ENCODE measurements at regions not wholly inside any gene's neighbourhood (a gene's known extent, or its start where the extent isn't known, plus 50 kb on each side); places are given as distances from the start of the nearest gene placed in this dataset.
"Not testable (repeated sequence)": the region's sequence is repeated elsewhere in the genome, so short reads cannot be mapped to it uniquely, and the experiment has no call there.

- in situ Hi-C loops (cut with HindIII; ENCODE audit: low sequenced_read_pairs) = no loop called here
- TF ChIP-seq CTCF (IDR thresholded peaks at IDR 0.05; ENCODE audit: low read depth, low read length, missing control alignments) = no peak
- DNase-seq (ENCODE audit: low read depth) = no peak
Observed at GRCh38 chr20:53788253-53789022, 194.8 kb upstream of the ZNF217 start.

GRCh38 chr20:53787491-53787931, 193.9 kb upstream of the ZNF217 start:
- in situ Hi-C loops (cut with HindIII; ENCODE audit: low sequenced_read_pairs); H3K4me3 ChIP-seq (ENCODE audit: low read depth, low read length); DNase-seq (ENCODE audit: low read depth): not testable (repeated sequence)

More at GRCh38 chr20:53788253-53789022, 194.8 kb upstream of the ZNF217 start:
- no peak overlapping the region for H3K4me3 ChIP-seq (ENCODE audit: low read depth, low read length)

- no peak for TF ChIP-seq CTCF (IDR thresholded peaks at IDR 0.05; ENCODE audit: low read depth, low read length, missing control alignments)
- in situ Hi-C loops (cut with HindIII; ENCODE audit: low sequenced_read_pairs) = no loop called here
- H3K4me3 ChIP-seq (ENCODE audit: low read depth, low read length) = no peak overlapping the region
- DNase-seq (ENCODE audit: low read depth) = no peak
Observed at GRCh38 chr20:53786445-53787267, 193.0 kb upstream of the ZNF217 start.

- no peak overlapping the region for H3K4me3 ChIP-seq (ENCODE audit: low read depth, low read length)
- TF ChIP-seq CTCF (IDR thresholded peaks at IDR 0.05; ENCODE audit: low read depth, low read length, missing control alignments) = no peak
- in situ Hi-C loops (cut with HindIII; ENCODE audit: low sequenced_read_pairs) = no loop called here
- no peak for DNase-seq (ENCODE audit: low read depth)
Observed at GRCh38 chr20:53786071-53786444, 192.4 kb upstream of the ZNF217 start.

GRCh38 chr20:53785320-53785719, 191.7 kb upstream of the ZNF217 start:
- no peak for DNase-seq (ENCODE audit: low read depth)
- in situ Hi-C loops (cut with HindIII; ENCODE audit: low sequenced_read_pairs) = no loop called here
- H3K4me3 ChIP-seq (ENCODE audit: low read depth, low read length) = no peak overlapping the region
- no peak for TF ChIP-seq CTCF (IDR thresholded peaks at IDR 0.05; ENCODE audit: low read depth, low read length, missing control alignments)

GRCh38 chr20:53783768-53784167, 190.1 kb upstream of the ZNF217 start:
- in situ Hi-C loops (cut with HindIII; ENCODE audit: low sequenced_read_pairs) = no loop called here
- no peak for DNase-seq (ENCODE audit: low read depth)
- no peak for TF ChIP-seq CTCF (IDR thresholded peaks at IDR 0.05; ENCODE audit: low read depth, low read length, missing control alignments)
- no peak overlapping the region for H3K4me3 ChIP-seq (ENCODE audit: low read depth, low read length)

Measured in astrocyte of the cerebellum (primary cell).